ENCODE measurements at regions not wholly inside any gene's neighbourhood (a gene's known extent, or its start where the extent isn't known, plus 50 kb on each side); places are given as distances from the start of the nearest gene placed in this dataset.

GRCh38 chrX:98654565-98654964, 1755.5 kb downstream of the PCDH19 start:
- DNase-seq: no peak
